ENCODE measurements at regions not wholly inside any gene's neighbourhood (a gene's known extent, or its start where the extent isn't known, plus 50 kb on each side); places are given as distances from the start of the nearest gene placed in this dataset.

DNA sequence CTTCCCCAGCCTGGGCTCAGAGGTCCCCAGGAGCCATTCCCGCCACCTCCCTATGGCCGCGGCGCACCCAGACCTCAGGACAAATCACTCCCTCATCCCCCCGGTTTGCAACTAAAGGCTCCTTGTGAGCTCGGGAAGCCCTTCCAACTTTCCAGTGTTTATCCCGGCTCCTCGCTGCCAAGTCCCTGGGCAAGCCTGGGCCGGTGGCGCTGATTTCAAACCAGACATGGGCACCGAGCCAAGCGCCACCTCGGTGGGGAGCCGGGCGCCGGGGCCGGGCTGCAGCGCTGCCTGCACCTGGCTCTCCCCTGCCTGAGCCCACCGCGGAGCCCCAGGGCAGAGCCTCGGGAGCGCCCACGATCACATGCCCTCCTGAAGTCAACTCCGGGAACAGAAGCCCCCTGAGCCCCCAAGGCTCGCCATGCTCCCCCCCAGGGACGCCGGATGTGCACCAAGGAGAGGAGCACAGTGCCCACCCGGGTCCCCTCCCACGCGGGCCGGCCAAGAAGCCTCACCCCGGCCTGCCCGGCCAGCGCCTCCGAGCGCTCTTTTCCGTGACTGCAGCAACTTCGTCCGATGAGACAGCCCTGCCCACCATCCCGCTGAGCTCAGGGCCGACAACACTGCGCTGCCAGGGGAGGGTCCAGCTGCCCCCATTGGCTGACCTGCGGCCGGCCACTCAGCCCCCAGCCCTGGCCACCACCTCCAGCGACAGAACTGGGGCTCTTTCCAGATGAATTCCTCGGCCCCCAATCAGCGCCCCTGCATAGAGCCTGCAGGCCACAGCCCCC is 50.0 kb downstream of the NCOR2 start:
- no peaks in the 10 kb centered on the region for H3K9me3 ChIP-seq (ENCODE audit: low read length)
- H3K9me2 ChIP-seq (replicated peaks; ENCODE audit: insufficient read depth, low read length) = no peaks in the 10 kb centered on the region
- peaks cover 66% of the 10 kb centered on the region for H4K20me1 ChIP-seq (ENCODE audit: insufficient read depth, low read depth, low read length)
- H3K27me3 ChIP-seq (ENCODE audit: low read length) = no peaks in the 10 kb centered on the region
- H3K79me2 ChIP-seq (ENCODE audit: low read length) = peaks cover 99% of the 10 kb centered on the region
- no peak overlapping the region for H3K27ac ChIP-seq (ENCODE audit: low read length)
- H3K9ac ChIP-seq (ENCODE audit: low read length) = no peak overlapping the region
- 0 out of 2 replicates have a peak, but pooled peaks cover 4% of the 10 kb centered on the region for H3K36me3 ChIP-seq (ENCODE audit: insufficient read depth, low read length)
- H3K4me3 ChIP-seq (ENCODE audit: low read length) = no peak overlapping the region
- no peak for DNase-seq
- H3K4me2 ChIP-seq (ENCODE audit: low read depth, low read length, poor library complexity, severe bottlenecking) = no peak overlapping the region
- no peaks in the 10 kb centered on the region for H3K4me1 ChIP-seq (ENCODE audit: low read length)
- no peak overlapping the region for H2AFZ ChIP-seq (ENCODE audit: low read length)

DNA sequence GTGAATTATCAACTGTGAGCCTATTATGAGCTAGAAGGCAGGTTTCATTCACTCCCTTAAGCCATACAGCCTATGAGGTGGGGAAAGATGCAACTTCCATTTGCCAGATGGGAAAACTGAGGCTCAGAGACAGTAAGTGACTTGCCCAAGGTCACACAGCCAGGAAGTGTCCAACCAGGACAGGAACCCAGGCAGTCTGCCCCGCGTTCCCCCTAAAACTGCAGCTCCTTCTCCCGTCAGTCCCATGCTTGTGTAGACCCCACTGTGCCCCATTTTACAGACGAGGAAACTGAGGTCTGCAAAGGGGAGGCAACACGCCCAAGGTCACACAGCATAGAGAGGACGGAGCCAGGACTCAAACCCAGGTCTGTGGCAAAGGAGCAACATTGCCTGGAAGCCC is 50.6 kb downstream of the NCOR2 start:
- Histone ChIP-seq H3K4me2 (ENCODE audit: low read depth, low read length, poor library complexity, severe bottlenecking) (no peak overlapping the region), H3K79me2 (ENCODE audit: low read length) (peaks cover 99% of the 10 kb centered on the region), H3K4me3 (ENCODE audit: low read length) (no peak overlapping the region), H3K4me1 (ENCODE audit: low read length) (no peaks in the 10 kb centered on the region), H3K9me2 (replicated peaks; ENCODE audit: insufficient read depth, low read length) (no peaks in the 10 kb centered on the region), H3K27ac (ENCODE audit: low read length) (no peak overlapping the region), H4K20me1 (ENCODE audit: insufficient read depth, low read depth, low read length) (peaks cover 66% of the 10 kb centered on the region), H3K27me3 (ENCODE audit: low read length) (no peaks in the 10 kb centered on the region), H3K36me3 (ENCODE audit: insufficient read depth, low read length) (0 out of 2 replicates have a peak, but pooled peaks cover 4% of the 10 kb centered on the region), H3K9ac (ENCODE audit: low read length) (no peak overlapping the region), H3K9me3 (ENCODE audit: low read length) (no peaks in the 10 kb centered on the region), H2AFZ (ENCODE audit: low read length) (no peak overlapping the region)
- no peak for DNase-seq

DNA sequence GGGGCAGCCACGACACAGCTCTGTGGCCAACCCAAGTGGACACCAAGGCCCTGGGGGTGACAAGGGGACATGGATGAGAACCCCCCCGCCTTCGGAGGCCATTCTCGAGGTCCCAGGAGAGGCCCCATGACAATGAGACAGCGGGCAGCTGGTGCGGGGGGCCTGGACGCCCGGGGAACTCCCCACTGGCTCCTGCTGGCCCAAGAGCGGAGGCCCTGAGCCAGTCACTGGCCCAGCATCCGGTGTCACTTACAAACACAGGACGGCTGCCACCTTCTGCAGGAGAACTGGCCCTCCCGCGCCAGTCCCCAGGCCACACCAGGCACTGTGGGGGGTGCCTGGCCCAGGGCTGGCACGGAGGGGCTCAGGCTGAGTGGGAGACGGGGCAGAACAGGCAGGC is 51.4 kb downstream of the NCOR2 start:
- Histone ChIP-seq H3K27me3 (ENCODE audit: low read length) (no peaks in the 10 kb centered on the region), H3K9ac (ENCODE audit: low read length) (no peak overlapping the region), H3K9me3 (ENCODE audit: low read length) (no peaks in the 10 kb centered on the region), H4K20me1 (ENCODE audit: insufficient read depth, low read depth, low read length) (peaks cover 65% of the 10 kb centered on the region), H3K36me3 (ENCODE audit: insufficient read depth, low read length) (0 out of 2 replicates have a peak, but pooled peaks cover 4% of the 10 kb centered on the region), H3K4me1 (ENCODE audit: low read length) (peaks cover 1% of the 10 kb centered on the region; the same call in 1 of the 2 replicates), H3K9me2 (replicated peaks; ENCODE audit: insufficient read depth, low read length) (no peaks in the 10 kb centered on the region), H3K79me2 (ENCODE audit: low read length) (peaks cover 98% of the 10 kb centered on the region), H3K4me2 (ENCODE audit: low read depth, low read length, poor library complexity, severe bottlenecking) (no peak overlapping the region), H3K4me3 (ENCODE audit: low read length) (no peak overlapping the region), H2AFZ (ENCODE audit: low read length) (no peak overlapping the region), H3K27ac (ENCODE audit: low read length) (no peak overlapping the region)
- DNase-seq = no peak

DNA sequence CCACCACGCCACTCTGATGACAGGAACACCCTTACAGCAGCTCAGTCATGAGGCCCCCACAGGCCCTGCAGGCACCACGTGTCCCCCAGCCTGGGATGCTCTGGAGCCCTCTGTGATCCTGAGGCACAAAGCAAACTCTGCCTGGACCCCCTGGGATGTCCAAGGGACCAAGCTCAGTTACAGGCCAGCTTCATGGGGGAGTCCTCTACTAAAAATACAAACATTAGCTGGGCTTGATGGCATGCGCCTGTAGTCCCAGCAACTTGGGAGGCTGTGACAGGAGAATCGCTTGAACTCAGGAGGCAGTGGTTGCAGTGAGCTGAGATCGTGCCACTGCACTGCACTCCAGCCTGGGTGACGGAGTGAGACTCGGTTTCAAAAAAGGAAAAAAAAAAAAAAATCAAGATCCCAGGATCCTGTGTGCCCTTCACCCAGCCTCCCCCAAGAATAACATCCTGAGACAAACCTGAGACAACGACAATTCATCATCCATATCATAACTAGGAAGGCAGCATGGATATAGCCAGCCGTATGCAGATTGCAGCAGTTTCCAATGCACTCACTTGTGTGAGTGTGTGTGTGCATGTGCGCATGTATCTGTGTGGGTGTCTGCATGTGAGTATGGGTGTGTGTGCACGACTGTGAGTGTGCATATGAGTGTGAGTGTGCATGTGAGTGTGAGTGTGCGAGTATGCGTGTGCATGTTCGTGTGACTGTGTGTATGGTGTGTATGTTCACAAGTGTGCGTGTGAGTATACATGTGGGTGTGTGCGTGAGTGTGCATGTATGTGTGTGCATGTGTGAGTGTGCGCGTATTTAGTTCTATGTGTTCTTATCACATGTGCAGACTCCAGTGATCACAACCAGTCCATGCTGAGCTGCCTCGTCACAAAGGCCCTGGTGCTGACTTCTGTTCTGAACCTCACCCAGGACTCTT is 52.1 kb downstream of the NCOR2 start:
- DNase-seq = no peak

DNA sequence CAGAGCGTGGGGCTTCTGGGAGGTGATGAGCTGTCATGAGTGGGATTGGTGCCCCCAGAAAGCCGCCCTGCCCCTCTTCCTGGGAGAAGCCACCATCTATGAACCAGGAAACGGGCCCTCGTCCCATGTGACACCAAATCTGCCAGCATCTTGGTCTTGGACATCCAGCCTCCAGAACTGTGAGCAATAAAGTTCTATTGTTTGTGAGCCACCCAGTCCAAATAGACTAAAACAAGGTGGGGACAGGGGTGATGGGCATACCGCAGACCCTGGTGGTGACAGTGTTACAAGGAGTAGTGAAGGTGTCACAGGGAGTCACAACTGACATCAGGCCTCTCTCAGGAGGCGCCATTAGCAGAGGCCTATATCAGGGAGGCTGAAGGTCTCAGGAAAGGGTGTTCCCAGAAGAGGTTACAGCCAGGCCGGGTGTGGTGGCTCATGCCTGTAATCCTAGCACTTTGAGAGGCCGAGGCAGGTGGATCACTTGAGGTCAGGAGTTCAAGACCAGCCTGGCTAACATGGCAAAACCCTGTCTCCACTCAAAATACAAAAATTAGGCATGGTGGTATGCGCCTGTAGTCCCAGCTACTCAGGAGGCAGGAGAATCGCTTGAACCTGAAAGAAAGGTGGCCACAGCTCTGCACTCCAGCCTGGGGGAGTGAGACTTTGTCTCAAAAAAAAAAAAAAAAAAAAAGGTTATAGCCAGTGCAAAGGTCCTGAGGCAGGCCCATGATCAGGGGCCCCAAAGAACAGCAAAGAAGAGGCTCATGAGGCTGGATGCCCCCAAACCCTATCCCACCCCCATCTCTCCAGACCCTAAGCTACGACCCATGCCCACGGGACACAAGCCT is 53.0 kb downstream of the NCOR2 start:
- no peak for DNase-seq
- Histone ChIP-seq H3K27ac (ENCODE audit: low read length) (no peak overlapping the region), H3K9me2 (replicated peaks; ENCODE audit: insufficient read depth, low read length) (no peaks in the 10 kb centered on the region), H3K79me2 (ENCODE audit: low read length) (peaks cover 98% of the 10 kb centered on the region), H2AFZ (ENCODE audit: low read length) (no peak overlapping the region), H3K9ac (ENCODE audit: low read length) (no peak overlapping the region), H4K20me1 (ENCODE audit: insufficient read depth, low read depth, low read length) (peaks cover 68% of the 10 kb centered on the region), H3K27me3 (ENCODE audit: low read length) (no peaks in the 10 kb centered on the region), H3K4me2 (ENCODE audit: low read depth, low read length, poor library complexity, severe bottlenecking) (no peak overlapping the region), H3K4me1 (ENCODE audit: low read length) (peaks cover 18% of the 10 kb centered on the region), H3K36me3 (ENCODE audit: insufficient read depth, low read length) (0 out of 2 replicates have a peak, but pooled peaks cover 4% of the 10 kb centered on the region), H3K9me3 (ENCODE audit: low read length) (no peaks in the 10 kb centered on the region), H3K4me3 (ENCODE audit: low read length) (no peak overlapping the region)

More for the DNA sequence above, 52.1 kb downstream of the NCOR2 start:
- 0 out of 2 replicates have a peak, but pooled peaks cover 4% of the 10 kb centered on the region for H3K36me3 ChIP-seq (ENCODE audit: insufficient read depth, low read length)
- no peaks in the 10 kb centered on the region for H3K27me3 ChIP-seq (ENCODE audit: low read length)
- no peak overlapping the region for H3K9ac ChIP-seq (ENCODE audit: low read length)
- peaks cover 98% of the 10 kb centered on the region for H3K79me2 ChIP-seq (ENCODE audit: low read length)
- no peak overlapping the region for H2AFZ ChIP-seq (ENCODE audit: low read length)
- H3K4me1 ChIP-seq (ENCODE audit: low read length) = peaks cover 9% of the 10 kb centered on the region
- H3K4me2 ChIP-seq (ENCODE audit: low read depth, low read length, poor library complexity, severe bottlenecking) = no peak overlapping the region
- H4K20me1 ChIP-seq (ENCODE audit: insufficient read depth, low read depth, low read length) = peaks cover 68% of the 10 kb centered on the region
- no peak overlapping the region for H3K4me3 ChIP-seq (ENCODE audit: low read length)
- no peak overlapping the region for H3K27ac ChIP-seq (ENCODE audit: low read length)
- H3K9me2 ChIP-seq (replicated peaks; ENCODE audit: insufficient read depth, low read length) = no peaks in the 10 kb centered on the region
- H3K9me3 ChIP-seq (ENCODE audit: low read length) = no peaks in the 10 kb centered on the region

DNA sequence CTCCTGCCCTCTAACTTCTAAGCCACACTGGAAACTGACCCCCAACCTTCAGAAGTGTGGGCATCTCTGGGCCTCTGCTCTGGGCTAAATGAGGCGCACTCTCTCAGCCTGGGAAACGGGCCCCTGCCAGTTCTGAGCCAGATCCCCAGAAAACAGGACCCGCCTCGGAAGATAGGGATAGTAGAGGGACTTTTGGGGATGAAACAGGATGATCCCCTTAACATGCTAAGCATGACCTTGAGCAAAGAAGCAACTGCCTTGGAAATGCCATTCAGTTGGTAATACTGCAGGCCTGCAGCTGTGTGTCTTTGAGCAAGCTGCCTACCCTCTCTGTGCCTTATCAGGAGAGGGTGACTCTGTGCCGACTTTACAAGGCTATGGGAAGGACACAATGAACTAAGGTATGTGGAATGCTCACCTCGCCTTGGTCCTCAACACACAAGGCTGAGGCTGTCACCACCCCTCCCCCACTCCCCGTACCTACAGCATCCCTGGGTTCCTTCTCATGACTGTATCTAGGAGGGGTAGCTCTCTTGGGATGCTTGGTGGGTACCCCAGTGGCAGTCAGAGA is 54.0 kb downstream of the NCOR2 start:
- H4K20me1 ChIP-seq (ENCODE audit: insufficient read depth, low read depth, low read length) = peaks cover 71% of the 10 kb centered on the region
- no peak overlapping the region for H3K27ac ChIP-seq (ENCODE audit: low read length)
- 0 out of 2 replicates have a peak, but pooled peaks cover 4% of the 10 kb centered on the region for H3K36me3 ChIP-seq (ENCODE audit: insufficient read depth, low read length)
- no peak overlapping the region for H3K4me2 ChIP-seq (ENCODE audit: low read depth, low read length, poor library complexity, severe bottlenecking)
- no peak overlapping the region for H2AFZ ChIP-seq (ENCODE audit: low read length)
- H3K4me1 ChIP-seq (ENCODE audit: low read length) = peaks cover 26% of the 10 kb centered on the region
- no peaks in the 10 kb centered on the region for H3K9me2 ChIP-seq (replicated peaks; ENCODE audit: insufficient read depth, low read length)
- no peaks in the 10 kb centered on the region for H3K9me3 ChIP-seq (ENCODE audit: low read length)
- no peak for DNase-seq
- peaks cover 98% of the 10 kb centered on the region for H3K79me2 ChIP-seq (ENCODE audit: low read length)
- H3K9ac ChIP-seq (ENCODE audit: low read length) = no peak overlapping the region
- no peaks in the 10 kb centered on the region for H3K27me3 ChIP-seq (ENCODE audit: low read length)
- H3K4me3 ChIP-seq (ENCODE audit: low read length) = no peak overlapping the region

DNA sequence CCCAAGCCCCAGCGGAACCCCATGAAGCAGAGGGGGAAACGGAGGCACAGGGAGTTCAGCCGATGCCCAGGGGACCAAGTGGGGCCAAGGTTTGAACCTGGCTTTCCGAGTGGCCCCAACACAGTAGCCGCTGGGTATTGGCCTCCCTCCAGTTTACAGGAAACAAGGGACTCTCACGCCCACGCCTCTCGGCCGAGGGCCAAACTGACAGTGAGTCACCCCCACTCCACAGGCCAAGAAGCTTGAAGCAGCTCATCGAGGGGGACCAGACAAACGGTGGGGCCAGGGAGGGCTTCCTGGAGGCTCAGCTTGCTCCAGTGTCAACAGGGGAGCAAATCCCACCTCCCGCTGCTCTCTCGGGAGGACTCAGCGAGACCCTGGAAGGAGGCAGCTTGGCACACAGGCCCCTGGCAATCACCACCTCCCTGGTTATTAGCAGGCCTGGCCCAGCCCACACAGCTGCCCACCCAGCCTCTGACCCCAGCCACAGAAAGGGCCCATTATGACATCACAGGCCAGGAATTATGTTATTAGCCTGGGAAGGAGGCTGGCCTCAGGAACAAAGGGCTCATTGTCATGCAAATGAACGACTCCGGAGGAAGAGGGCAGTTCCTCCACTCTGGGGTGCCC is 54.6 kb downstream of the NCOR2 start:
- Histone ChIP-seq H3K79me2 (ENCODE audit: low read length) (peaks cover 98% of the 10 kb centered on the region), H3K4me3 (ENCODE audit: low read length) (no peak overlapping the region), H3K4me1 (ENCODE audit: low read length) (peaks cover 26% of the 10 kb centered on the region), H3K36me3 (ENCODE audit: insufficient read depth, low read length) (0 out of 2 replicates have a peak, but pooled peaks cover 4% of the 10 kb centered on the region), H3K27me3 (ENCODE audit: low read length) (no peaks in the 10 kb centered on the region), H3K9me2 (replicated peaks; ENCODE audit: insufficient read depth, low read length) (no peaks in the 10 kb centered on the region), H3K4me2 (ENCODE audit: low read depth, low read length, poor library complexity, severe bottlenecking) (no peak overlapping the region), H4K20me1 (ENCODE audit: insufficient read depth, low read depth, low read length) (peaks cover 74% of the 10 kb centered on the region), H3K27ac (ENCODE audit: low read length) (no peak overlapping the region), H3K9ac (ENCODE audit: low read length) (no peak overlapping the region), H3K9me3 (ENCODE audit: low read length) (no peaks in the 10 kb centered on the region), H2AFZ (ENCODE audit: low read length) (no peak overlapping the region)
- no peak for DNase-seq

All from Karpas-422 (cell line).